ENCODE measurements at regions not wholly inside any gene's neighbourhood (a gene's known extent, or its start where the extent isn't known, plus 50 kb on each side); places are given as distances from the start of the nearest gene placed in this dataset.
"Not testable (repeated sequence)": the region's sequence is repeated elsewhere in the genome, so short reads cannot be mapped to it uniquely, and the experiment has no call there.

DNA sequence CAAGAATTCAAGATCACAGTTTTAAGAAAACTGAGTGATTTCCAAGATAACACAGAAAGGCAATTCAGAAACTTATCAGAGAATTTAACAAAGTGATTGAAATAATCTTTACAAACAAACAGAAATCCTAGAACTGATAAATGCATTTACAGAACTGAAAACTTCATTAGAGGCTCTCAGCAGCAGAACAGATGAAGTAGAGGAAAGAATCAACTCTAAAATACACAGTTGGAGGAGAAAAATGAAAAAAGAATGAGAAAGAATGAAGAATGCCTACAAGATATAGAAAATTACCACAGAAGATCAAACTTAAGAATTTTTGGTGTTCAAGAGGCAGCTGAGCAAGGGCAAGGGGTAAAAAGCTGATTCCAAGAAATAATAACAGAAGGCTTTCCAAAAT is 168.8 kb downstream of the POLR2M start:
- DNase-seq (ENCODE audit: low read depth in 4 of 4, low spot score in 1 of 4), result no peak

DNA sequence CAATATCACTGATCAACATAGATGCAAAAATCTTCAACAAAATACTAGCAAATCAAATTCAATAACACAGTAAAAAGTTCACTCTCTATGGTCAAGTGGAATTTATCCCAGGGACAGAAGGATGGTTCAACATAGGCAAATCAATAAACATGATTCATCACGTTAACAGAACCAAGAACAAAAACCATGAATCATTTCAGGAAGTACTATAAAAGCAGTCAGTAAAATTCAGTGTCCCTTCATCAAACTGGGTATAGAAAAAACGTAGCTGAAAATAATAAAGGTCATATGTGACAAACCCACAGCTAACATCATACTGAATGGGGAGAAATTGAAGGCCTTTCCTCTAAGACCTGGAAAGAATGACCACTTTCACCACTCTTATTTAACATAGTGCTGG is 172.1 kb downstream of the POLR2M start:
- DNase-seq (ENCODE audit: low read depth in 4 of 4, low spot score in 1 of 4), result no peak

DNA sequence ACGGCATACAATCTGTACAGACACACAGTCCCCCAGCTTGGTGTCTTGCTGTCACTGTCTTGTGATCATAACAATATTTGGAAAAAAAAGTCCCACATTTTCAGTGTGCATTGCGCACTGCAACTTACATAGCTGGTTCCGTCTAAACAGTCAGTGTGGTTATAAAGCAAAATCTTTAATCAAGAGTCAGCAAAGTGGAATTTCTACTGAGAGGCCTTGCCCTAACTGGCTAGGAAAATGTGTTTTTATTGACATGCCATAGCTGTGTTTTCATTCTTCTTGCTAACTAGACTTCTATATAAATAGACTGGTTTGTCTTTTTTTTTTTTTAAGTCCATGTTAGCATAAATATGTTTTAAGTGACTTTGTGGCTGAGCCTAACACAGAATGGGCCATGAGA is 174.8 kb downstream of the POLR2M start:
- no peak for DNase-seq (ENCODE audit: low read depth in 4 of 4, low spot score in 1 of 4)

GRCh38 chr15:57881972-57882371 is 175.5 kb downstream of the POLR2M start:
- no peak for DNase-seq (ENCODE audit: low read depth in 4 of 4, low spot score in 1 of 4)

DNA sequence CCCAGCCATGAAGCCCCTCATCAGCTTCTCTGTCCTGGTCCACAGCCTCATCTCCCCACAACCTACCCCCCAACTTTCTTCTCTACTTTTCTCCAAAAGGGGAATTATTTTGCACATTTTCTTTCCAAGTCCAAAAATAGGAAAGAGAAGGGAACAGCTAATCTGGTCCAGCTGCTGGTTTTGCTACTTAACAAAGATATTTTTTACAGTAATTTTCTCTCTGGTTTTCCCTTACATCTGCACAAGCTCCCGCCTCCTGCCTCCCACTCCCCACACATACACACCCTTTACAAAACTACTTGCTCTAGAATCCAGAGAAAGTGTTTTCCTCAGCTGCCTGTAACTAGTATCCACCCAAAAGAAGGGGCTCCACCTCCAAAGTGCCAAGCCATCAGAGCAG is 177.2 kb downstream of the POLR2M start:
- DNase-seq (ENCODE audit: low read depth in 4 of 4, low spot score in 1 of 4), result no peak

DNA sequence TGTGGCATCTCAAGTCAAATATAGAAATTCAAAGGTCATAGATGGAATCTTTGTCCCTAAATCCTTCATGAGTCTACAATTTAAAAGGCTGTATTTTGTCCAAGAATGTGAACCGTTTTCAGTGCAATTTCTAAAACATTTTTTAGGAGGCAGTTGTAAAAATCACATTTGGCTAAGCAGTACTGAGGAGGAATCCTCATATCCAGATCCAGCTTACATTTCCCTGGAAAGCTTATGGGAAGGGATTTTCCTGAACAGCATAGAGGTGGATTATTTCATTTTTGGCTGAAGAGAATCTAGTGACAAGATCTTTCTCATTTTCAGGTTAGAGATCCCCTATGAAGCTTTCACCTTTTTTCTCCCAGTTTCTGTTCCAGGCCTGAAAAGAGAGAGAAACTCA is 178.4 kb downstream of the POLR2M start:
- DNase-seq (ENCODE audit: low read depth in 4 of 4, low spot score in 1 of 4), result no peak

- DNase-seq (ENCODE audit: low read depth in 4 of 4, low spot score in 1 of 4), result no peak
Observed at GRCh38 chr15:57885435-57885834, 178.9 kb downstream of the POLR2M start.

DNA sequence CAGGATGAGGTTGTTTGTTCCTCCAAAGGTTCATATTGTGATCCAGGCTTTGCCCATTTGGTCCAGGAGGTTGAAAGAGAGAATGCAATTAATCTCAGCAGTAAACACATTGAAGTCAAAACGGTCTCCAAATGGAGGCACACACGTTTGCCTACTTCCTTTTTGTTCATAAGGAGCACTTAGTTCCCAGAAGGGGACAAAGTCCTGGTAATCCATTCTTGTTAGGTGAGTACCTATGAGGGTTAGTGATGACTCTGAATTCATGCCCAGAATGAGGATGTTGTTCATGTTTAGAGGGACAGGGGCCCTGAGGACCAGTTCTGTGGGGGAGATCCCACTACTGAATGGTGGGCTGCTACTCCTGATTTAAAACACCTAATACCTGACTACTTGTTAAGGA is 177.7 kb downstream of the ALDH1A2 start:
- DNase-seq (ENCODE audit: low read depth in 4 of 4, low spot score in 1 of 4), result no peak

- no peak for DNase-seq (ENCODE audit: low read depth in 4 of 4, low spot score in 1 of 4)
Observed at GRCh38 chr15:57890351-57890750, 175.2 kb downstream of the ALDH1A2 start.

DNA sequence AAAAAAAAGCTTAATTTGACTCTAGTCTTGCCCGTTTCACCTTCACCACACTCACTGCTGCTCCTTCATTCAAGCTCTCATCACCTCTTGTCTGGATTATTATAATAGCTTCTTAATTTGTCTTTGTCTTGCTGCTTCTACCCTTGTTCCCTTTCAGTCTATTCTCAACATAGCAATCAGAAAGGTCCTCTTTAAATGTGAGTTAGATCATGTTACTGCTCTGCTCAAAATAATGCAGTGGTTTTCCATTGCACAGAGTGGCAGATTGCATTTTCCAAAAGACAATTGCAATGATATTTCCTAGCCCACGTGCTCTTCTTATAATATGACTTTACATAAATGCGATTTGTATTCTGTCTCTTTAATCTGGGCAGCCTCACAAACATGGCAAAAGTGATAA is 174.6 kb downstream of the ALDH1A2 start:
- DNase-seq (ENCODE audit: low read depth in 4 of 4, low spot score in 1 of 4), result no peak

- DNase-seq (ENCODE audit: low read depth in 4 of 4, low spot score in 1 of 4), result no peak
Observed at GRCh38 chr15:57892181-57892580, 173.3 kb downstream of the ALDH1A2 start.

DNA sequence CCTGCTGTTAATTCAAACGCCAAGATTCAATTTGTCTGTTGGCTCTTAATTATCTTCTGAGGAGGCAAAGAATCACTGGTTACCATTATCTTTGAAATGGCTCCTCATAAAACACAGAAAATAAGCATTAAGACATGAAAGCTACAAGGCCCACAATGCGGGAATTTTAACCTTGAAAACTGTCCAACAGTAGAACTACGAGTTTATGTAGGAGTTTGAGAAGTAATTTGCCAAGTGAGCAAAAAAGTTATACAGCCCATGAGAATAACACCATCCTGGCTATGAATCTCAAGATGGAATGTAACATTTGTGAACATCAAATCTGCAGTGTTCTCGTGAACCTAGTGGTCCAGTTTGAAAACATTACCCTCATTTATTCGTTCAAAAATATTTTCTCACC is 172.5 kb downstream of the ALDH1A2 start:
- DNase-seq (ENCODE audit: low read depth in 4 of 4, low spot score in 1 of 4), result no peak

DNA sequence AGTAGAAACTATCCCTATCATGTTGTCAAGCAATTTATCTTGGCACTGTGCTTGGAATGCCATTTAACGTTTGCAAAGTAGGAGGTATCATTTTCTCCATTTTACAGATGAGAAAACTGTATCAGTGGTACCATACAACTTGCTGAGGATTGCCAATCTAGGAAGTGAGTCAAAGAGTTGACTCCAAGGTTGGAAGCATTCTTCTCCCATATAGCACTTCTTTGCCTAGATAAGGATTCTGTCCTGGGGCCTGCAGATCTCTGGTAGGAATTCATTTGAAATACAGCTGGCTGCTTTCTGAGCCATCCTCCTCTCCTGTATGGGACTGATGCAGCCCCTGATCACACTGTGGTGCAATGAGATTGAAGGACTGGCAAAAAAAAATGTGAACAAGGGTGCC is 170.2 kb downstream of the ALDH1A2 start:
- no peak for DNase-seq (ENCODE audit: low read depth in 4 of 4, low spot score in 1 of 4)

GRCh38 chr15:57896114-57896513 is 169.4 kb downstream of the ALDH1A2 start:
- DNase-seq (ENCODE audit: low read depth in 4 of 4, low spot score in 1 of 4), result no peak

- not testable (repeated sequence) for DNase-seq (ENCODE audit: low read depth in 4 of 4, low spot score in 1 of 4)
Observed at GRCh38 chr15:57896899-57897298, 168.6 kb downstream of the ALDH1A2 start.

- DNase-seq (ENCODE audit: low read depth in 4 of 4, low spot score in 1 of 4), result no peak
Observed at GRCh38 chr15:57897870-57898269, 167.6 kb downstream of the ALDH1A2 start.

DNA sequence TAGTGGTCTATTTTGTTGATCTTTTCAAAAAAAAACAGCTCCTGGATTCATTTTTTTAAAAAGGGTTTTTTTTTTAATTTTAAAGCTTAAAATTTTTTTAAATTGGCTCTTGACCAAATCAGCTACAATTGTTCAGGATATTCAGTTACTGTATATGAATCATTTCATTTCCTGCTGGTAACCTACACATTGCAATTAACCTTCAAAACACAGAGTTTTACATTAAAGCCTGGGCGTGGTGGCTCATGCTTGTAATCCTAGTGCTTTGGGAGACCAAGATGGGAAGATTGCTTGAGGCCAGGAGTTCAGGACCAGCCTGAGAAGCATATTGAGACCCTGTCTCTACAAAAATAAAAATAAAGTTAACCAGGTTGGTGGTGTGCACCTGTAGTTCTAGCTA is 163.4 kb downstream of the ALDH1A2 start:
- no peak for DNase-seq (ENCODE audit: low read depth in 4 of 4, low spot score in 1 of 4)
